ENCODE measurements at regions not wholly inside any gene's neighbourhood (a gene's known extent, or its start where the extent isn't known, plus 50 kb on each side); places are given as distances from the start of the nearest gene placed in this dataset.

- TF ChIP-seq, protein P1, sequence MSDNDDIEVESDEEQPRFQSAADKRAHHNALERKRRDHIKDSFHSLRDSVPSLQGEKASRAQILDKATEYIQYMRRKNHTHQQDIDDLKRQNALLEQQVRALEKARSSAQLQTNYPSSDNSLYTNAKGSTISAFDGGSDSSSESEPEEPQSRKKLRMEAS (IDR thresholded peaks at IDR 0.05; ENCODE audit: low read depth), result no peak
- TF ChIP-seq USF2 (IDR thresholded peaks at IDR 0.05; ENCODE audit: borderline replicate concordance, low read depth, low read length) (no peak), PBX3 (IDR thresholded peaks at IDR 0.05) (no peak)
Measured at GRCh38 chr11:127568891-127569290, 568.3 kb upstream of the KIRREL3 start.

All from SK-N-SH (cell line).